Stimulated activated naive CD4-positive, alpha-beta T cell (primary cell): ENCODE measurements at regions not wholly inside any gene's neighbourhood (a gene's known extent, or its start where the extent isn't known, plus 50 kb on each side); places are given as distances from the start of the nearest gene placed in this dataset.
"Not testable (repeated sequence)": the region's sequence is repeated elsewhere in the genome, so short reads cannot be mapped to it uniquely, and the experiment has no call there.

Source experiments
- DNase-seq, 6 experiments: peaks; one replicate each; lab custom pipeline; 2025; lab: John Stamatoyannopoulos, UW

- DNase-seq: no peak
These were observed 163.0 kb upstream of the NLRP1 start for GRCh38 chr17:5747276-5747675.

- no peak for DNase-seq
These were observed 163.7 kb upstream of the NLRP1 start for GRCh38 chr17:5747964-5748363.

DNA sequence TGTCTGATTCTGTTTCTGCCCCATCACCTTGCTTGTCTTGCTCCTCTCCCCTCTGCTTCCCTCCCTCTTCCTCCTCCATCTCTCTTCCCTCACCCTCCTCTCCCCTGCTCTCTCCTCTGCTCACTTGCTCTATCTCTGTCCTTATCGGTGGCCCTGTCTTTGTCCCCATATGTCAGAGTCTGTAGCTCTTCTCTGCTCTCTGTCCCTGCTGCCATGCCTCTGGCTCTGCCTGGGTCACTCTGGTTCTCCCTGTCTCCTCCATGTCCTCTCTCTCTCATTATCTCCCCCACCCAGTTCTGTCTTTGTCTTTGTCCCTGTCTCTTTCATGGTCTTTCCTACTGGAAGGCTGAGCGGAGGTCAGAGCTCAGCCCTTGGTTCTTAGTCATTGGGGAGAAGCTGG is 169.1 kb upstream of the NLRP1 start:
- DNase-seq: no peak

DNA sequence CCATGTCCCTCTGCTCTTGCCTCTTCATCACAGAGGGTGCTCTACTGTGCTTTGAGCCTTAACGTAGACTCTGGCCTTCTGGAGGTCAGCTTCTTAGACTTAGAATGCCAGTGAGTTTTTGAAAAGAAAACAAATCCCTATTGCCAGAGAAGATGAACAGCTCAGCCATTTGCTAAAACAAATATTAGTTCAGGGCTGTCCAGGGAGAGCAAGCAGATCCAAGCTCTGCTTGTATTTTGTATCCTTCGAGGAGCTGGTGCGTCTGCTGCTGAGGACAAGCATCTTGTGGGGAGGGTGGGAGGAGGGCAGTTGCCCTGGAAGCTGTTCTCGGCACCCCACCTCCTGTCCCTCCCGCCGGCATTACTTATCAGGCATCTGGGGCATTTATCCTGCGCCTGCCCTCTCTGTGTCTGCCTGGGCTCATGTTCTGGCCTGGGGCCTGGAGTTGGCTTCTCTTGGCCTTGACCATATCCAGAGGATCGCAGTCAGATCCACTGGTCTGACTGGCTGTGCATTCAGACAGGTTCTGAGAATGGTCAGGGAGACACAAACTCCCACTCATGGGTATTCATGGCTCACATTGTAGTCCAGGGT is 173.1 kb upstream of the NLRP1 start:
- no peak for DNase-seq

- DNase-seq: no peak
These were observed 174.3 kb upstream of the NLRP1 start for GRCh38 chr17:5758651-5759050.

DNA sequence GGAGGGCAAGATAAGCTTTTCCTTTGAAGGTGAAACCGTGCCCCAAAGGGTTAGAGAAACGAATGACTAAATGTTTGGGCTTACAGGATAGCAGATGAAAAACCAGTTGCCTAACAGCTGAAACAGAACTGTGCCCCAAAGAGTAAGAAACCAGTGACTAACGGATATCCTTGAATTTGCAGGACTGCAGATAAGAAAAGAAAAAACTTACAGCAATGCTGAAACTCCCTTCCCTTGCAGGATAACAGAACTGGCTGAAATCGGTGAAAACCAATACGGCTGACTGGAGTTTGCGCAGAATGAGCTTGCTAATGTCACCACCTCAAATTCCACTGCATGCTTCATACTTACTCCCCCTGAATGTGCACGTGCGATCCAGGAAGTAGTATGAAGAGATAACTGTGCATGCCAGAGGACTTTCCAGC is 175.2 kb upstream of the NLRP1 start:
- no peak for DNase-seq

GRCh38 chr17:5762191-5762590 is 177.9 kb upstream of the NLRP1 start:
- no peak for DNase-seq

DNA sequence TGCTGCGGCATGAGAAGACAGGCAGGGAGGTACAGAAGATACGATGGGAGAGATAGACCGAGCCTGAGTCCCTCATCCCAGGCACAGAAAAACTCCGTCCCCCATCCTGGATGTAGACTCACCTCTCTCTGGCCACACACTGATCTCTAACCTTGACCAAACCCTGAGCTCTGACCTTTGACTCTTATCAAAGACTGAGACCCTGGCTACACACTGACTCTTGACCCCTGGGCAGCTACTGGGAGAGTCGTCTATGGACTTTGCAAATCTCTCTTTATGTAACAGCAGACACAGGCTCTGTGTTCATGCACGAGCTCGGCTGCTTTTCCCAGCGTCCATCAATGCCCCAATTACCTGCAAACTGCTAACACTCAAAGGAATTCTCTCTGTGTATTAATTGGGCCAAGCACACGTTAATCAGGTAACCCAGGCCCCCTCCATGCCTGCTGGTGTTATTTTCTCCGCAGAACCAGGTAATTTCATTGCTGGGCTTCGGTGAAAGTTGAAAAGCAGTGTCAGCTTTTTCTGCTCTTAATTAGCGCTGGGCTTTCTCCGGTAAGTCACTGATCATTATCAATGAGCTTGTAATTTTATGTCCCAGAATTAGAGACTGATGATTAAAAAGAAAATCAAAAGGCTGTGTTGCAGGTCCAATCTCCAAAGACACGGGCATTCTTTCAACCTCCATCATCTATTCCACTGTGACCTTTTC is 179.4 kb upstream of the NLRP1 start:
- DNase-seq: no peak

- no peak for DNase-seq
These were observed 185.5 kb upstream of the NLRP1 start for GRCh38 chr17:5769593-5770354.

GRCh38 chr17:5770441-5771270 is 186.3 kb upstream of the NLRP1 start:
- no peak for DNase-seq

DNA sequence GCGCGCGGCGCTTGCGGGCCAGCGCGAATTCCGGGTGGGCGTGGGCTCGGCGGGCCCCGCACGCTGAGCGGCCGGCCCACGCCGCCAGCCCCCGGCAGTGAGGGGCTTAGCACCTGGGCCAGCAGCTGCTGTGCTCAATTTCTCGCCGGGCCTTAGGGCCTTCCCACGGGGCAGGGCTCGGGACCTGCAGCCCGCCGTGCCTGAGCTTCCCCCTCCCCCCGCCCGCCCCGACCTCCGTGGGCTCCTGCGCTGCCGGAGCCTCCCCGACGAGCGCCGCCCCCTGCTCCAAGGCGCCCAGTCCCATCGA is 186.9 kb upstream of the NLRP1 start:
- not testable (repeated sequence) for DNase-seq

- not testable (repeated sequence) for DNase-seq
These were observed 187.7 kb upstream of the NLRP1 start for GRCh38 chr17:5772017-5772416.

DNA sequence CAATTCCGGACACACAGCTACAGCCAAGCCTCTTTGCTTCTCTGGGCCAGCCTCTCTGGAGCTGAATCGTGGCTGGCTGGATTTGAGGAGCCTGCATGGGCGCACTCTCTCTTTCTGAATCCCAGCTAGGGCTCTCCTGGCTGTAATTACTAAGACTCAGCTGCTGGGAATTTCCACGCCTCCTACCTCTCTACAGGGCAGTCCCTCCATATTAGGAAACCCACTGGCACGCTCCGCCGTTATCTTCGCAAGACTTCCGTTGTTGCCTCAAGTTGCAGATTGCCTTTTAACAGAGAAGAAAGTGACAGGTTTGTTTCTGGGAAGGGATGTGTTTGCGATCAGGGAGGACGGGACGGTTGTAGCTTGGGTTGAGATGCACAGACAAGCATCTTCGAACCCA is 188.4 kb upstream of the NLRP1 start:
- DNase-seq: no peak

GRCh38 chr17:5773816-5774360 is 189.6 kb upstream of the NLRP1 start:
- DNase-seq: no peak

- no peak for DNase-seq
These were observed 190.8 kb upstream of the NLRP1 start for GRCh38 chr17:5775098-5775497.

DNA sequence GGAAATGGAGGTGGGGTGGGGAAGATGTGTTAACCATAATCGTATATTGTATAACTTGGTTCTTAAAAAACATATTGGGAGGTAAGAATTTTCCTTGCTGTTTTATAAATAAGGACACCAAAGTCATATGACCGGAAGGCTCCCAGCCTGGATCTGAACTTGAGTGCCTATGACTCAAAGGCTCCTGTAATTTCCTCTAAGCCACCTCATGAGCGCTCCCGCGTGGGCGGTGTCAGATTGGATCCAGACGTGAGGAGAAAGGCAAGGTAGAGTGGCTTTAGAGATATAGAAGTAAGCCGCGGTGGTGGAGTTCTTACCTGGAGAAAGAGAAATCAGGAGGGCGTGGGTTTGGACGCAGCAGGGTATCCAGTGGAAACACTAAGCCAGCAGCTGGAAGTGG is 196.2 kb upstream of the NLRP1 start:
- DNase-seq: no peak

DNA sequence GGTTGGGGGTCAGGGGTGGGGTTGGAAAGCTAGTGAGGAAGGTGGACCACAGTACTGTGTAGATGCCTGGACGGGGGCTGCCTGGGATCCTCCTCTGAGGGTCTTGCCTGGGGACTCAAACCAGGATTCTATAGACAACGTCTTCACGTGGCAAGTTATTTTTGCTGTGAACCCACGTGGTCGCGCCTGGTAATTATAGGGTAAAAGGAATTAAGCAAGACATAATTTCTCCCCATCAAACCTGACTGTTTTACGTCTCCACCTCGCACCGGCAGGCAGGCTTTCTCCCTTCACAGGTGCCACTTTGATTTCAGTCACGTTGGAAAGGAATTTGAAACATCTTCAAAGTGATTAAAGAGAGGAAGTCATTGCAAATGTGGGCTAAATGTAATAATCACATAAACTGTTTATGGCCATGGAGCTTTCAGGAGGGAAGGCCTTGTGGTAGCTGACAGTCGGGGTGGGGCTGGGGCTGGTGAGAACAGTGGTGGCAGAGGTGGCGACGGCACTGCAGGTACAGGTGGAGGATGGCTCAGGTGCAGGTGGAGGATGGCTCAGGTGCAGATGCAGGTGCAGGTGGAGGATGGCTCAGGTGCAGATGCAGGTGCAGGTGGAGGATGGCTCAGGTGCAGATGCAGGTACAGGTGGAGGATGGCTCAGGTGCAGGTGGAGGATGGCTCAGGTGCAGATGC is 197.1 kb upstream of the NLRP1 start:
- DNase-seq: no peak

GRCh38 chr17:5783269-5783668 is 199.0 kb upstream of the NLRP1 start:
- DNase-seq: no peak

GRCh38 chr17:5783851-5784250 is 199.5 kb upstream of the NLRP1 start:
- DNase-seq: no peak

DNA sequence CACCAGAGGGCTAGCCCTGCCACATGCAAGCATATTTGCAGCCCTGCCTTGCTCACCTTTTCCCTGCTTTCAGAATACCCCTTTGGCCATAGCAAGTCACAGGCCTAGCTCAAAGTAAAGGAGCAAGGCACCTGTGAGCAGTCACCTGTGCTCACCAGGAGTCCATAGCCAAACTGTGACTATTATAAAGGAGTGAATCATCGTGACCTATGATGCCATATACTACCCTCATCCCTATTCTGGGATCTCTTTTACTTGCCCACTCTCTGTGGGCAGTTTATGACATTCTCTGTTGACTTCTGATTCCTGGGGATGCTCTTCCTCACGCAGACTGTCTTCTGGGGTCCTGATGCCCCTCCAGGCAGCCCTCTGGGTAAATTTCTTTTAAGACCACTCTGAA is 200.5 kb upstream of the NLRP1 start:
- no peak for DNase-seq

DNA sequence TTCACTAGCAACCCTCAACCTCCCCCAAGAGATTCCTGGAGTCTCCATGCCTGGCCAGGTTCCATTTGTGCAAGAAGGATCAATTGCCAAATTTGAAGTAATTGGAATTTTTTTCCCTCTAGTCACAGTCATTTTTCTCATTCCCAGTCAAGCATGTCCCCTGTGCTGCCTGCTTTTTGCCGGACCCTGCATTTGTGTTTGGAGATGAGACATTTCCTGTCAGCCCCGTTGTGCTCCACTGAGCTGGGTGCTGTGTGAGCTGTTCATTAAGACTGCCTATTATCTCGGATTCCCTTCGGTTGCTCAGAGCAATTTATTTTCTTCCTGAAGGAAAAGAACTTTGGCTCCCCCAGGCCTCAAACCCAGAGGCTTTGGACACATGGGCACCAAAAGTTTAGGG is 201.0 kb upstream of the NLRP1 start:
- DNase-seq: no peak
